ENCODE measurements at regions not wholly inside any gene's neighbourhood (a gene's known extent, or its start where the extent isn't known, plus 50 kb on each side); places are given as distances from the start of the nearest gene placed in this dataset.

DNA sequence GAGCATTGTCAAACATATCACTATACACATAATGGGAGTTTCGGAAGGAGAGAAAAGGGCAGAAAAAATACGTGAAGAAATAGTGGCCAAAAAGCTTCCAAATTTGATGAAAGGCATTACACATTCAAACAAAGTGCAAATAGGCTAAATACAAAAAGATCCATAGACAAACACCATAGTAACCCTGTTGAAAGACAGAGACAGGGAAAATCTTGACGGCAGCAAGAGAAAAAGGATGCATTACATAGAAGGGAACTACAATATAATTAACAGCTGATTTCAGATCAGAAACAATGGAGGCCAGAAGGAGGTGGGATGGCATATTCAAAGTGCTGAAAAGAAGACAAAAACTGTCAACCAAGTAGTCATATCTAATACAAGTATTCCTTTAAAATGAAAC lies 170.8 kb downstream of the MRPL14 start:
- Histone ChIP-seq H3K9me3 (no peaks in the 10 kb centered on the region), H3K4me1 (no peaks in the 10 kb centered on the region), H3K36me3 (no peaks in the 10 kb centered on the region), H3K27me3 (peaks cover 0 to 12% (median 0%) of the 10 kb centered on the region in 4 donors), H3K4me3 (no peak overlapping the region), H3K27ac (no peak overlapping the region)
- no peak for DNase-seq
- WGBS, 2 donors = 78 to 81% methylated on average over 3 of the region's 3 CpGs
- TF ChIP-seq, protein P1, sequence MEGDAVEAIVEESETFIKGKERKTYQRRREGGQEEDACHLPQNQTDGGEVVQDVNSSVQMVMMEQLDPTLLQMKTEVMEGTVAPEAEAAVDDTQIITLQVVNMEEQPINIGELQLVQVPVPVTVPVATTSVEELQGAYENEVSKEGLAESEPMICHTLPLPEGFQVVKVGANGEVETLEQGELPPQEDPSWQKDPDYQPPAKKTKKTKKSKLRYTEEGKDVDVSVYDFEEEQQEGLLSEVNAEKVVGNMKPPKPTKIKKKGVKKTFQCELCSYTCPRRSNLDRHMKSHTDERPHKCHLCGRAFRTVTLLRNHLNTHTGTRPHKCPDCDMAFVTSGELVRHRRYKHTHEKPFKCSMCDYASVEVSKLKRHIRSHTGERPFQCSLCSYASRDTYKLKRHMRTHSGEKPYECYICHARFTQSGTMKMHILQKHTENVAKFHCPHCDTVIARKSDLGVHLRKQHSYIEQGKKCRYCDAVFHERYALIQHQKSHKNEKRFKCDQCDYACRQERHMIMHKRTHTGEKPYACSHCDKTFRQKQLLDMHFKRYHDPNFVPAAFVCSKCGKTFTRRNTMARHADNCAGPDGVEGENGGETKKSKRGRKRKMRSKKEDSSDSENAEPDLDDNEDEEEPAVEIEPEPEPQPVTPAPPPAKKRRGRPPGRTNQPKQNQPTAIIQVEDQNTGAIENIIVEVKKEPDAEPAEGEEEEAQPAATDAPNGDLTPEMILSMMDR (IDR thresholded peaks at IDR 0.05) = no peak
- no peak for TF ChIP-seq POLR2A (IDR thresholded peaks at IDR 0.05)
- intact Hi-C loops (cut with DNase I) = no loop called here

DNA sequence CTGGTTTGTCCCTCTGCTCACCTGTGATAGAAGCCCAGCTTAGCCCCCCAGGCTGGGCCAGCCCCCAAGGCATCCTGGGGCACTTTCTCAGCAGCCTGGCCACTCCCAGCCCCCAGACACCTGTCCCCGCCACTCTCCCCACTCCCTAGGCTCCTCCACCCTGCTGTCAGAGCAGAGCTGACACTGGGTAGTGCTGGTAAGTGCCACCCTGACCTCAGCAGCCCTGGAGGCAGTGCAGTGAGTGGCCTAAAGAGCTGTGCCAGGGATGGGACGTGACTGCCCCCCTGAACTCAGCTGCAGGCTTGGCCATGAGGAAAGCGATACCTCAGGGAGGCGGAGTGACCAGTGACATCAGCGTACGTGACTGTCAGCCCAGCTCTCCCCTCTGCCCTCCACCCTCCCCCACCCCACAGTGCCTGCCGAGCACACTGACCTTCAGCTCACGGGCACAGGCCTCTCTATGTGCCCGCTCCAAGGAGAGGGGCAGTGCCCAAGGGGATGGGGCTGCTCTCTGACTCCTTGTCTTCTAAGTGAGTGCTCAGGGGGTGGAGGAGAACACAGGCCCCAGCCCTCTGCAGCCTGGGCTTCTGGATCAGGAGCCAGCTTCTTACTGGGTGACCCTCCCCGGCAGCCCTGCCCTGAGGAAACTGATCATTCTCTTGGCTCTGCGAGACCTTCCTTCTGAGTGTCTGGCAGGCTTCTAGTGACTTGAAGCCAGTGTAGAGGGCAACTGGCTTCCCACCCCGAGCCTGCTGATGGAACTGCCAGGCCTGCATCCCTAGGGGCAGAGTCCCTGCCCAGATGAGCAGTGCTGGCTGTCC lies 172.7 kb downstream of the MRPL14 start:
- TF ChIP-seq POLR2A (IDR thresholded peaks at IDR 0.05) = no peak
- TF ChIP-seq, protein P1 (IDR thresholded peaks at IDR 0.05) = no peak
- H3K27me3 ChIP-seq = peaks cover 0 to 12% (median 0%) of the 10 kb centered on the region in 4 donors
- 62 to 89% methylated on average over 2 to 3 of the region's 12 CpGs for WGBS, 2 donors
- H3K36me3 ChIP-seq = no peaks in the 10 kb centered on the region
- H3K27ac ChIP-seq = no peak overlapping the region
- intact Hi-C loops (cut with DNase I) = no loop called here
- no peaks in the 10 kb centered on the region for H3K4me1 ChIP-seq
- H3K9me3 ChIP-seq = no peaks in the 10 kb centered on the region
- H3K4me3 ChIP-seq = no peak overlapping the region
- no peak for DNase-seq

DNA sequence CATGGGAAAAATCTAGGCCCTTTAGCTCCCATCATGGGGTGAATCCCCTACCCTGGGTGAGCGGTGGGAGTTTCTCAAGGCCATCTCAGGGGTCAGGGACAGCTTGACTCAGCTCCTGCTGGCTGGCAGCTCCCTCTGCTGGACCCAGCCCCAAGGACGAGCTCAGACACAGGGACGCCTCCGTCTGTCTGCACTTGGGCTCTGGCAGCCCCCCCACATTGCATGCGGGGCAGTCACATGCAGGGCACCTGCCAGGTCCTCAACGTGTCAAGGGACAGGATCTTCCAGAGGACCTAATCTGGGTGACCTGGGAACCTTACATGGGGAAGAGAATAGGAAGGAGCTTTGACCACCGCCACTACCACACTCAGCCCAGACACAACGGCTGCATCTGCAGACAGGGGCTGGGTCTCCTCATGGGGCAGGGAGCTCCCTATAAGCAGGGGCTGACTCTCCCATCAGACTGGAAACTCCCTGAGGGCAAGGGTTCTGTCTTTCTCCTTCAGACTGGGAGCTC lies 173.4 kb downstream of the MRPL14 start:
- intact Hi-C loops (cut with DNase I) = no loop called here
- H3K9me3 ChIP-seq = no peaks in the 10 kb centered on the region
- no peak for DNase-seq
- no peak overlapping the region for H3K27ac ChIP-seq
- peaks cover 0 to 12% (median 0%) of the 10 kb centered on the region in 4 donors for H3K27me3 ChIP-seq
- H3K4me1 ChIP-seq = no peaks in the 10 kb centered on the region
- no peaks in the 10 kb centered on the region for H3K36me3 ChIP-seq
- H3K4me3 ChIP-seq = no peak overlapping the region
- TF ChIP-seq, protein P1 (IDR thresholded peaks at IDR 0.05) = no peak
- no peak for TF ChIP-seq POLR2A (IDR thresholded peaks at IDR 0.05)
- 63 to 80% methylated on average over 1 to 2 of the region's 8 CpGs for WGBS, 2 donors

GRCh38 chr6:43953256-43953655 lies 174.0 kb downstream of the MRPL14 start:
- Histone ChIP-seq H3K36me3 (no peaks in the 10 kb centered on the region), H3K27me3 (peaks cover 0 to 12% (median 0%) of the 10 kb centered on the region in 4 donors), H3K9me3 (no peaks in the 10 kb centered on the region), H3K27ac (no peak overlapping the region), H3K4me3 (no peak overlapping the region), H3K4me1 (no peaks in the 10 kb centered on the region)
- WGBS, 2 donors = 68 to 92% methylated on average over 2 of the region's 2 CpGs
- TF ChIP-seq, protein P1 (IDR thresholded peaks at IDR 0.05) = no peak
- DNase-seq = no peak
- intact Hi-C loops (cut with DNase I) = no loop called here

DNA sequence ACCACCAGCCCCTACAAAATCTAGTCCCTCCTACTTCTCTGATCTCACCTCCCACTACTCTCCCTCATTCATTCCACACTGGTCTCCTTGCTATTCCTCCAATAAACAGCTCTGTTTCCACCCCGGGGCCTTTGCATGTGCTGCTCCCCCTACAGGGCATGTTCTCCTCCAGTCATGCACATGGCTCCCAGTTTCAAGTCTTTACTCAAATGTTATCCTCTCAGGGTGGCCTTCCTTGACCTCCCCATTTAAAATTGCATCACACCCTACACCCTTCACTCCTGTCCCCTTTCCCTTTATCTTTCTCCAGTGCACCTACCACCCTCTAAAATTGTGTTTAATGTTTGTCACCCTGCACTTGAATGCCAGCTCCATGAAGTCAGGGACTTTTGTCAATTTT lies 174.5 kb downstream of the MRPL14 start:
- Histone ChIP-seq H3K4me1 (no peaks in the 10 kb centered on the region), H3K4me3 (no peak overlapping the region), H3K27ac (no peak overlapping the region), H3K9me3 (no peaks in the 10 kb centered on the region), H3K36me3 (no peaks in the 10 kb centered on the region), H3K27me3 (peaks cover 0 to 12% (median 0%) of the 10 kb centered on the region in 4 donors)
- TF ChIP-seq POLR2A (IDR thresholded peaks at IDR 0.05) = no peak
- TF ChIP-seq, protein P1 (IDR thresholded peaks at IDR 0.05) = peak in 1 of 6 experiments; percentile 14
- 80 to 95% methylated on average over 1 of the region's 1 CpG for WGBS, 2 donors
- intact Hi-C loops (cut with DNase I) = no loop called here
- no peak for DNase-seq

All from esophagus squamous epithelium (tissue), 5 donors.